ENCODE measurements at regions not wholly inside any gene's neighbourhood (a gene's known extent, or its start where the extent isn't known, plus 50 kb on each side); places are given as distances from the start of the nearest gene placed in this dataset.

GRCh38 chr11:134638796-134639430, 226.9 kb upstream of the B3GAT1 start:
- no peaks in the 10 kb centered on the region for H3K27me3 ChIP-seq (ENCODE audit: low read depth, low read length)
- H3K36me3 ChIP-seq (replicated peaks; ENCODE audit: low read depth, low read length) = no peaks in the 10 kb centered on the region
- no peak overlapping the region for H3K27ac ChIP-seq (ENCODE audit: low read length)
- no peaks in the 10 kb centered on the region for H4K20me1 ChIP-seq (ENCODE audit: insufficient read depth, low read length)
- H2AFZ ChIP-seq (ENCODE audit: low read depth, low read length) = no peak overlapping the region
- no peak overlapping the region for H3K4me3 ChIP-seq (ENCODE audit: low read length)
- H3K9ac ChIP-seq (ENCODE audit: low read length) = no peak overlapping the region
- no peaks in the 10 kb centered on the region for H3K79me2 ChIP-seq (ENCODE audit: low read length)
- H3K4me1 ChIP-seq (ENCODE audit: low read length) = peaks cover 62% of the 10 kb centered on the region
- H3K4me2 ChIP-seq (ENCODE audit: low read length) = peak overlapping the region; percentile 36
- TF ChIP-seq CTCF (IDR thresholded peaks at IDR 0.05; ENCODE audit: low read depth, low read length) (no peak), EZH2phosphoT487 (IDR thresholded peaks at IDR 0.05; ENCODE audit: low read depth) (no peak)
- no peaks in the 10 kb centered on the region for H3K9me3 ChIP-seq (ENCODE audit: insufficient read depth, low read length)

- Histone ChIP-seq H3K27ac (ENCODE audit: low read length) (no peak overlapping the region), H3K4me1 (ENCODE audit: low read length) (peaks cover 53% of the 10 kb centered on the region), H3K36me3 (replicated peaks; ENCODE audit: low read depth, low read length) (no peaks in the 10 kb centered on the region), H3K9me3 (ENCODE audit: insufficient read depth, low read length) (no peaks in the 10 kb centered on the region), H3K4me3 (ENCODE audit: low read length) (no peak overlapping the region), H3K79me2 (ENCODE audit: low read length) (no peaks in the 10 kb centered on the region), H3K4me2 (ENCODE audit: low read length) (no peak overlapping the region), H3K27me3 (ENCODE audit: low read depth, low read length) (no peaks in the 10 kb centered on the region), H3K9ac (ENCODE audit: low read length) (no peak overlapping the region), H2AFZ (ENCODE audit: low read depth, low read length) (no peak overlapping the region), H4K20me1 (ENCODE audit: insufficient read depth, low read length) (no peaks in the 10 kb centered on the region)
- TF ChIP-seq CTCF (IDR thresholded peaks at IDR 0.05; ENCODE audit: low read depth, low read length) (no peak), EZH2phosphoT487 (IDR thresholded peaks at IDR 0.05; ENCODE audit: low read depth) (no peak)
Measured at GRCh38 chr11:134637091-134638015, 225.3 kb upstream of the B3GAT1 start.

GRCh38 chr11:134636071-134636470, 224.0 kb upstream of the B3GAT1 start:
- Histone ChIP-seq H3K27me3 (ENCODE audit: low read depth, low read length) (no peaks in the 10 kb centered on the region), H3K9ac (ENCODE audit: low read length) (no peak overlapping the region), H3K4me2 (ENCODE audit: low read length) (no peak overlapping the region), H3K36me3 (replicated peaks; ENCODE audit: low read depth, low read length) (no peaks in the 10 kb centered on the region), H3K79me2 (ENCODE audit: low read length) (no peaks in the 10 kb centered on the region), H3K4me3 (ENCODE audit: low read length) (no peak overlapping the region), H3K9me3 (ENCODE audit: insufficient read depth, low read length) (no peaks in the 10 kb centered on the region), H3K27ac (ENCODE audit: low read length) (no peak overlapping the region), H3K4me1 (ENCODE audit: low read length) (peaks cover 41% of the 10 kb centered on the region), H2AFZ (ENCODE audit: low read depth, low read length) (no peak overlapping the region), H4K20me1 (ENCODE audit: insufficient read depth, low read length) (no peaks in the 10 kb centered on the region)
- no peak for TF ChIP-seq CTCF (IDR thresholded peaks at IDR 0.05; ENCODE audit: low read depth, low read length)
